ENCODE measurements at regions not wholly inside any gene's neighbourhood (a gene's known extent, or its start where the extent isn't known, plus 50 kb on each side); places are given as distances from the start of the nearest gene placed in this dataset.
"Not testable (repeated sequence)": the region's sequence is repeated elsewhere in the genome, so short reads cannot be mapped to it uniquely, and the experiment has no call there.

DNA sequence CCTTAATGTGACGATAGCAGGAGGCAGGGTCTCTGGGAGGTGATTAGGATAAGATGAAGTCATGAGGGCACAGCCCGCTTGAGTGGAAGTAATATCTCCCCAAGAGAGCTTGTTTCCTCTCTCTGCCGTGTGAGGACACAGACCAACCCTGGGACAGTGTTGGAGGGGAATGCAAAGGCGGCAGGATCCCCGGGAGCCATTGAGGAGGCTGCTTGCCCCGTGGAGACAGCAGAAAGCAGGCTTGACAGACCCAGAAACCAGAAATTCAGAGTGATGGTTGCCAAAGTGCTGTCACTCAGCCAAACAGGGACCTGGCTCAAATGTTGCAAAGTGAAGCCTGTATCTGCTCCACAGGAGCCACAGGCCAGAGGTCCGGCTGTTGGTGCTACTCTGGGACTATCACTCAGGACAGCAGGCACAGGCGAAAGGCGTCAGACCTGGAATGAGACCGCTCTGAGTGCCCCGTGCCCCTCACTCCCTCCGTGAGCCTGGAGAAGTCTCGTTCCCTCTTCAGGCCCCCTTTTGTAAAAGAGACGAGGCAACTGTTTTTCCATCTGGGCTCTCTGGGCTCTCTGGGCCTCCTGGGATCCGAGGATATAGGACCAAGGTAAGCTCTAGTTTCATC lies 96.6 kb upstream of the VANGL1 start:
- DNase-seq: peak; percentile 18
- no peak overlapping the region for H3K4me3 ChIP-seq (ENCODE audit: insufficient read depth, low read depth, low read length)
- H3K27me3 ChIP-seq (ENCODE audit: control insufficient read depth, insufficient read depth, low read length): no peaks in the 10 kb centered on the region
- no peaks in the 10 kb centered on the region for H3K36me3 ChIP-seq (replicated peaks; ENCODE audit: control insufficient read depth, insufficient read depth, low read length)

DNA sequence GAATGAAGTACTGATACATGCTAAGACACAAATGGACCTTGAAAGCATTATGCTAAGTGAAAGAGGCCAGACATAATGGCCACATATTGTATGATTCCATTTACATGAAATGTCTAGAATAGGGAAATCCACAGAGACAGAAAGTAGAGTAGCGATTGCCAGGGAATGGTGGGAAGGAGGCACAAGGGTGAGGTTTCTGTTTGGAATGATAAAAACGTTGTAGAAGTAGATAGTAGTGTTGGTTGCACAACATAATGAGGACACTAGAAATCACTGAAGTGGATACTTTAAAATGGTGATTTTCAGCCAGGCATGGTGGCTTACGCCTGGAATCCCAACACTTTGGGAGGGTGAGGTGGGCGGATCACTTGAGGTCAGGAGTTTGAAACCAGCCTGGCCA lies 97.6 kb upstream of the VANGL1 start:
- DNase-seq: no peak
- H3K4me3 ChIP-seq (ENCODE audit: insufficient read depth, low read depth, low read length): no peak overlapping the region
- no peaks in the 10 kb centered on the region for H3K36me3 ChIP-seq (replicated peaks; ENCODE audit: control insufficient read depth, insufficient read depth, low read length)
- H3K27me3 ChIP-seq (ENCODE audit: control insufficient read depth, insufficient read depth, low read length): no peaks in the 10 kb centered on the region

DNA sequence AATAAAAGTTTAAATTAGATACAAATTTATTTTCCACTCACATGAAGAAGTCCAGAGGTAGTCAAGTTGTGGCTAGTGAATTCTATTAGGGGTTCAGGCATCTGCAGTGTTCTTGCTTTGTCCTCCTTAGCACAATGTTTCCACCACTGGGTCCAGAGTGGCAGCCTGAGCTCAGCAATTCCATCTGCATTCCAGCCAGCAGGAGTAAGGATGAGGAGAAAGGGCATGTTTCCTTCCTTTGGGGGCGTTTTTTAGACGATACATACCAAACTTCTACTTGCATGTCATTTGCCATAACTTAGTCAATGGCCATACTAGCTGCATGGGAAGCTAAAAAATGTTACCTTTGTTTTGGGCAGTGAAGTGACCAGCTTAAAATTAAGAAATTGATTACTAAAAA lies 98.5 kb upstream of the VANGL1 start:
- DNase-seq: no peak
- Histone ChIP-seq H3K36me3 (replicated peaks; ENCODE audit: control insufficient read depth, insufficient read depth, low read length) (no peaks in the 10 kb centered on the region), H3K4me3 (ENCODE audit: insufficient read depth, low read depth, low read length) (no peak overlapping the region), H3K27me3 (ENCODE audit: control insufficient read depth, insufficient read depth, low read length) (no peaks in the 10 kb centered on the region)

DNA sequence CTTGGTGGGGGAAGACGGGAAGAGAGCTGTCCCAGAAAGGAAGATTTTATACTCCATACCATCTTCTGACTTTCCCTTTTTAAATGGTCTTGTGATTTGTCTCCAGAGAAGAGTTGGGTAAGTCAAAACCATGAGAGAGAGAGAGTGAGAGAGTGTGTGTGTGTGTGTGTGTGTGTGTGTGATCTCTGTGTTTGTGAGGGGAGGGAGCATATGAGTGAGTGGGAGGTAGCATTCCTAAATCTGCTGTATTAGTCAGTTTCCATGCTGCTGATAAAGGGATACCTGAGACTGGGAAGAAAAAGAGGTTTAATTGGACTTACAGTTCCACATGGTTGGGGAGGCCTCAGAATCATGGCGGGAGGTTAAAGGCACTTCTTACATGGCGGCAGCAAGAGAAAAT lies 102.0 kb upstream of the VANGL1 start:
- no peak for DNase-seq
- H3K36me3 ChIP-seq (replicated peaks; ENCODE audit: control insufficient read depth, insufficient read depth, low read length): no peaks in the 10 kb centered on the region
- H3K27me3 ChIP-seq (ENCODE audit: control insufficient read depth, insufficient read depth, low read length): no peaks in the 10 kb centered on the region
- H3K4me3 ChIP-seq (ENCODE audit: insufficient read depth, low read depth, low read length): no peak overlapping the region

DNA sequence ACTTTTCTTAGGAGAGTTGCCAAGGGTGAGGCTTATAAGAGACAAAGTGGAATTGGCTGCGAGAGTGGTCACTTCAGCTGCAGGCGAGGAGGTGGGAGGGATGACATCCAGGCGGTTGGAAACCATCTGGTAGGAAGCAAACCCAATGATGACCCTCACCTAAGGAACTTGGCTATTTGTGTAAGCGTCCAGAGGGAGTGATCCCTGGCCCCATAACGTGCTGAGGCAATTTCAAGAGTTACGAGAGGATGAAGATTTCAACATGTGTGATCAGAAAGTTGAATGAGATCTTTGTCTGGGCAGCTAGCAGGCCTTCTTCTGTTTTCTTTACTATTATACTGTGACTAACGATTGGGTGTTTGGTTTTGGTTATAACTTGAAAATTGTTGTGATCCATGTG lies 102.7 kb upstream of the VANGL1 start:
- Histone ChIP-seq H3K27me3 (ENCODE audit: control insufficient read depth, insufficient read depth, low read length) (no peaks in the 10 kb centered on the region), H3K4me3 (ENCODE audit: insufficient read depth, low read depth, low read length) (no peak overlapping the region), H3K36me3 (replicated peaks; ENCODE audit: control insufficient read depth, insufficient read depth, low read length) (no peaks in the 10 kb centered on the region; the same call in 1 of the 2 replicates)

DNA sequence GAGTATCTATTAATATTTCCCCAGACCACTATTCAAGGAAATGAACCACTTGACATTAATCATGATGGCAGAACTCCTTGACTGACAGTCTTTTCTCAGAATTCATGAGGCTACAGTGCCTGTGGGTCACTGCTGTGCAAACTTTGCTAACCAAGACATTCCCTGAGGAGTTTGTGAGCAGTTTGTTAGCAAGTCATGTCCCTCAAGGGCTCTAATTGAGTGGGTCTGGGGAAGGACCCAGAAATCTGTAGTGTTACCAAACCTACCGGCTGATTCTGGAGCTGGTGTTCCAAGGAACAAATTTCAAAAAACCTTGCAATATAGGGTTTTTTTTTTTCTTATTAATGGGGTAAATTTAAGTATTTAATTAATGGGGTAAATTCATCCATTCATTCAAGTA lies 103.2 kb upstream of the VANGL1 start:
- Histone ChIP-seq H3K36me3 (replicated peaks; ENCODE audit: control insufficient read depth, insufficient read depth, low read length) (no peaks in the 10 kb centered on the region; the same call in 1 of the 2 replicates), H3K27me3 (ENCODE audit: control insufficient read depth, insufficient read depth, low read length) (no peaks in the 10 kb centered on the region), H3K4me3 (ENCODE audit: insufficient read depth, low read depth, low read length) (no peak overlapping the region)
- DNase-seq: no peak

More for the DNA sequence above, 102.7 kb upstream of the VANGL1 start:
- no peak for DNase-seq

DNA sequence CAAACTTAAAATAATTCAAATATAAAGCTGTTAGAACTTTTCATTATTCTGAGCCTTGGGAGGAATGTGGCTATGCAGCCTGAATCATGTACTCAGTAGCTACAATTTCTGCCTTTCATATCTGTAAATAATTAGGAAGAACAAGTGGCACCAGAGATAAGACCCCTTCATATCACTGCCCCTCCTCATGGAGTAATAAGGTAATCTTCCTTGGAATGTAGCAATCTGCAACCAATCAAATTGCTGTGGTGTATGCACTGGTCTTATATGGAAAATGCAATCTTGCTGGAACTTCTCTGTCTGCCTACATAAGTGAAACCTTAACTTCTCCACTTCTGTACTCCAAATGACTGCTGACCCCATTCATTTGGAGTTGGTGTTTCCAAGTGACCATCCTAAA lies 104.4 kb upstream of the VANGL1 start:
- H3K4me3 ChIP-seq (ENCODE audit: insufficient read depth, low read depth, low read length): no peak overlapping the region
- H3K36me3 ChIP-seq (replicated peaks; ENCODE audit: control insufficient read depth, insufficient read depth, low read length): no peaks in the 10 kb centered on the region; the same call in 1 of the 2 replicates
- no peak for DNase-seq
- no peaks in the 10 kb centered on the region for H3K27me3 ChIP-seq (ENCODE audit: control insufficient read depth, insufficient read depth, low read length)

DNA sequence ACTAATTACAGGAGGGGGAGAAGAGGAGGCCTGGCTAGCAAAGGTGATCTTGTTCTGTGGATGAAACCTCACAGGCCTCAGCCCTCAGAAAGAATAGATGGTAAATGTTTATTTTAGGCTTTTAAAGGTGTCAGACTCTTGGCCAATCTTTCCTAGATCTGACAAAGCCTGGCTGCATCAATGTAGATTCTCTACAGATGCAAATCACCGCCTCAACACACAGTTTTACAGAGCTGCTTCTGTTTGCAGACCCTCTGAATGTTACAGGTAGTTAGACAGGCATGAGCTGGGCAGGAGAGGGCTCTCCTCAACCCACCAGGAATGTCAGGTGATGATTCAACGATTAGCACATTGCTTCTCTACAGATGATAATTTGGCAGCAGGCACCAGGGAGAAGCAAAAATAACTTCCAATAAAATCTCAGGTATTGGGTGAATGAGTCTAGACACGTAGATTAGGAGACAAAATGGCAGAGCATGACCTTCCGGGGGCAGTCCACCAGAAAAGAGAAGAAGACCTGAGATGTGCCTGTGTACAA lies 105.4 kb upstream of the VANGL1 start:
- no peak overlapping the region for H3K4me3 ChIP-seq (ENCODE audit: insufficient read depth, low read depth, low read length)
- H3K36me3 ChIP-seq (replicated peaks; ENCODE audit: control insufficient read depth, insufficient read depth, low read length): no peaks in the 10 kb centered on the region; the same call in 1 of the 2 replicates
- no peaks in the 10 kb centered on the region for H3K27me3 ChIP-seq (ENCODE audit: control insufficient read depth, insufficient read depth, low read length)
- no peak for DNase-seq

DNA sequence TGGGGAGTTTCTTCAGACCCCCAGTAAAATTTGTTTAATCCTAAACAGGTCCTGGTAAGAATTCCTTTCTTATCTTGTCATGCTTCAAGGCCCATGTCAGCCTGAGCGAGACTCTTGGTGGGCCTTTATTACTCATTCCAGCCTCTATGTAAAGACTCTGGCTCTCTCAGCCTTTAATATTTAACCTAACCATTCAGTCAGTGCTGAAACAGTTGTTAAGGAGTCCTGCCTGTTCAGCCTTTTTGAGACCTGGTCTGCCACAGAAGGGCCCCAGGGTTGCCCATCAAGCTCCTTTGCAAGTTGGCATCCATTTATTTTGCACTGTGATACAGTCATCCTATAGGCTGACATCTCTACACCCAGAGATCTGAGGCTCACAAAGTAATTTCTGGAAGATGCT lies 107.7 kb upstream of the VANGL1 start:
- H3K27me3 ChIP-seq (ENCODE audit: control insufficient read depth, insufficient read depth, low read length): no peaks in the 10 kb centered on the region
- H3K4me3 ChIP-seq (ENCODE audit: insufficient read depth, low read depth, low read length): no peak overlapping the region
- no peak for DNase-seq
- H3K36me3 ChIP-seq (replicated peaks; ENCODE audit: control insufficient read depth, insufficient read depth, low read length): no peaks in the 10 kb centered on the region; the same call in 1 of the 2 replicates

DNA sequence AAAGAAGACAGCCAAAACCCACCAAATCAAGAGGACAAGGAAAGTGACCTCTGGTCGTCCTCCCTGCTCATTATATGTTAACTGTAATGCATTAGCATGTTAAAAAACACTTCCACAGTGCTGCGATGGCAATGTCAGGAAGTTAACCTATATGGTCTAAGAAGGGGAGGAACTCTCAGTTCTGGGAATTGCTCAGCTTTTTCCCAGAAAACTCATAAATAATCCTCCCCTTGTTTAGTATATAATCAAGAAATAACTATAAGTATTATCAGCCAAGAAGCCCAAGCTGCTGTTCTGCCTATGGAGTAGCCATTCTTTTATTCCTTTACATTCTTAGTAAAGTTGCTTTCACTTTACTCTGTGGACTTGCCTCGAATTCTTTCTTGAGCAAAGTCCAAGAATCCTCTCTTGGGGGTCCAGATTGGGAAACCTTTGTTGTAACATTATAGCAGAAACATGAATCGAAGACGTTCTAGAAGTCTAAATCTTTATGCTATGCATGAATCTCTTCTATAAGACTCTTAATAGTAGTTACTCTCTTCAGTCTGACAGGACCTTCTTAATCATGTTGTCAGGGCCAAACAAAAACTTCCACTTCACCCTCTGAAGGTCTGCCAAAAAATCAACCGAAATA lies 110.0 kb upstream of the VANGL1 start:
- no peak for DNase-seq
- Histone ChIP-seq H3K27me3 (ENCODE audit: control insufficient read depth, insufficient read depth, low read length) (no peaks in the 10 kb centered on the region), H3K4me3 (ENCODE audit: insufficient read depth, low read depth, low read length) (no peak overlapping the region), H3K36me3 (replicated peaks; ENCODE audit: control insufficient read depth, insufficient read depth, low read length) (no peaks in the 10 kb centered on the region; the same call in 1 of the 2 replicates)

DNA sequence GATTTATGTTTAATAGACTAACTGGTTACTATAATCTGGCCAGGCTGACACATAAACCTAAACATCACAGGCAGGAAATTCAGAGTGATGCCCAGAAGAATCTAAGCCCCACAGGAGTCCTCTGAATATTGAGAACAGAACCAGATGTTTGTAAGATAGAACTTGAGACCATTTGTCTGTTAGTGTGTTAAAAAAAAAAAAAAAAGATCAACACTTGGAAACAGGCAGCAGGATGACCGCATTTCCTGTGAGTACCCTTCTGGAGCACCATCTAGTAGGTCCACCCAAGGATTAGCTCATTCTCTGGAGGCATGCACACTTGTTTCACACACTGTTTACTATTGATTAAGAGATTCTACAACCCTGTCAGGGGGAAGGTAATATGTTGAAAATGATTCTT lies 111.4 kb upstream of the VANGL1 start:
- DNase-seq: no peak
- H3K27me3 ChIP-seq (ENCODE audit: control insufficient read depth, insufficient read depth, low read length): no peaks in the 10 kb centered on the region
- no peak overlapping the region for H3K4me3 ChIP-seq (ENCODE audit: insufficient read depth, low read depth, low read length)
- no peaks in the 10 kb centered on the region; the same call in 1 of the 2 replicates for H3K36me3 ChIP-seq (replicated peaks; ENCODE audit: control insufficient read depth, insufficient read depth, low read length)

DNA sequence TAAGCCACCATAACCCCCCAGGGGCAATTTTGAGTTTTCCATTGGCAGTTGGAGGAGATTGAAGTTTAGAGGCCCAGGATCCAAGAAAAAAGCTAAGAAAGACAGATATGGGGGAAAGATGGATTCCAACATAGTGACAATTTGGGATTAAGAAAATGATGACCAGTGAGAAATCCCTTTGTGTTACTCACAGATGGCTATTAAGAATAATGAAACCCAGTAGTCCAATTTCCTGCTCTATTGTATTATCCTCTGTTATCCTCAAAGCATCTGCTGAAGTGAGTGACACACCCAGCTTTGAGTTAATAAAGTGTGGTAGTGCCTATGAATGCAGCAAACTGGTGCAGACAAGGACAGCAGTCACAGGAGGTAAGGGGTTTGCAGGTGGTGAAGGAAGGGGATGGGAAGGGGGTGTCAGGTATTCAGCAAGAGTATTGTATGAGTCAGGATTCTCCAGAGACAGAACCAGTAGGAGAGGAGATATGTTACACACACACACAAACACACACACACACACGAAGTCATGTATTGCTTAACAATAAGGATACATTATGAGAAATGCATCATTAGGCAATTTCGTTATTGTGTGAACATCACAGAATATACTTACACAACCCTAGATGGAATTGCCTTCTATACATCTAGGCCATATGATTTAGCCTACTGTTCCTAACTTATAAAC lies 112.4 kb upstream of the VANGL1 start:
- no peak for DNase-seq
- Histone ChIP-seq H3K4me3 (ENCODE audit: insufficient read depth, low read depth, low read length) (no peak overlapping the region), H3K27me3 (ENCODE audit: control insufficient read depth, insufficient read depth, low read length) (no peaks in the 10 kb centered on the region), H3K36me3 (replicated peaks; ENCODE audit: control insufficient read depth, insufficient read depth, low read length) (no peaks in the 10 kb centered on the region)

DNA sequence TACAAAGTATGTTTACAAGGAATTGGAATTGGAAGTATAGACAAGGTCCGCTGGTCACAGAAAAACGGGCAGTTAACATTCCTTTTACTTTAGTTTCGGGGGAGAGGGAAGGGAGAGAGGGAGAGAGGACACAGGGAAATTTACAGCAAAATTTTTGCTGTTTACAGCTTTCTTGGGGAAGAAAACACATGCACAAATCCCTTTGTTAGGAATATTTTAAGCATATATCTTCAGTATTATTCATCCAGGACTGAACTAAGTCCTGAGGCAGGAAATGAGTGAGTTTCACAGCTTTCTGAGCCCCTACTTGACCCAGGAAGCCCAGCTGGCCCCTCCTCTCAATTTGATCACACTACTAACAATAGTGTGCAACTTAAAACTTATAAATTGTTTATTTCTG lies 113.4 kb upstream of the VANGL1 start:
- not testable (repeated sequence) for H3K27me3 ChIP-seq (ENCODE audit: control insufficient read depth, insufficient read depth, low read length); DNase-seq; H3K4me3 ChIP-seq (ENCODE audit: insufficient read depth, low read depth, low read length); H3K36me3 ChIP-seq (replicated peaks; ENCODE audit: control insufficient read depth, insufficient read depth, low read length)

DNA sequence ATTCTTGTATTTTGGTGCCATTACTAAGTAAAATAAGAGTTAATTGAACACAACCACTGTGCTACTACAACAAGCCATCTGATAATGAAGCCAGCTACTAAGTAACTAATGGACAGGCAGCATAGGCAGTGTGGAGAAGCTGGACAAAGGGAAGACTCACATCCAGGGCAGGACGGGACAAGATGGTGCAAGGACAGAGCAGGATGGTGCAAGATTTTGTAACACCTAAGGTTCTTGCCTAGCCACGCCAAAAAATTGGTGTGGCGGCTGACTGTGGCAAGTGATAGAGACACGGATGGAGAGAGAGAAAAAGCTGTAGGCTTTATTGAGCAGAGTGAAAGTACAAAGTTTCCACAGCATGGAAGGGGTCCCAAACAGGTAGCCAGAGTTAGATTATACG lies 114.0 kb upstream of the VANGL1 start:
- Histone ChIP-seq H3K36me3 (replicated peaks; ENCODE audit: control insufficient read depth, insufficient read depth, low read length) (no peaks in the 10 kb centered on the region), H3K27me3 (ENCODE audit: control insufficient read depth, insufficient read depth, low read length) (no peaks in the 10 kb centered on the region), H3K4me3 (ENCODE audit: insufficient read depth, low read depth, low read length) (no peak overlapping the region)
- no peak for DNase-seq

DNA sequence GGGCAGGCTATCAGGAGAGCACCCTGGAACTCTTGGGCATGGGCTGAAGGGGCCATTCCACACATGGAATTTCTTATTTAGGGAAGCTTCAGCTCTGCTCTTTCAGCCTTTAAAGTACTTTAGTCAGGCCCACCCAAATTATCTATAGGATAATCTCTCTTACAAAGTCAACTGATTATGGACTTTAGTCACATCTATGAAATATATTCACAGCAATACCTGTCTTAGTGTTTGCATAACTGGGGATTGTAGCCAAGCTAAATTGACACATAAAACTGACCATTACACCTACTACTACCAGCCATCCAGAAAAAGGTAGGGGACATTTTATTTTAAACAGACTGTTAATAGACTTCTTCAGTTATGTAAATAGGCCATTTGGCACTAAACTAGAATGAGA lies 114.9 kb upstream of the VANGL1 start:
- DNase-seq: no peak
- no peaks in the 10 kb centered on the region for H3K36me3 ChIP-seq (replicated peaks; ENCODE audit: control insufficient read depth, insufficient read depth, low read length)
- H3K27me3 ChIP-seq (ENCODE audit: control insufficient read depth, insufficient read depth, low read length): no peaks in the 10 kb centered on the region
- no peak overlapping the region for H3K4me3 ChIP-seq (ENCODE audit: insufficient read depth, low read depth, low read length)
